B cell (primary cell): ENCODE measurements at regions not wholly inside any gene's neighbourhood (a gene's known extent, or its start where the extent isn't known, plus 50 kb on each side); places are given as distances from the start of the nearest gene placed in this dataset.

Experiments used
- ATAC-seq: fragments of 200-7000 bp; cut with Tn5 transposase; one replicate; pipeline ENCODE4 v1.10.0; 2021; ENCODE audit warnings: low read depth, mild to moderate bottlenecking, moderate number of reproducible peaks, moderate library complexity
- CTCF ChIA-PET: fragments of 350-600 bp; sonication (Branson Sonifier 250); formaldehyde crosslinking; loops from one replicate; lab custom pipeline; 2021; ENCODE audit warnings: antibody characterized with exemption, inconsistent platforms; lab: Charles Lee
- POLR2A ChIA-PET: fragments of 350-600 bp; sonication (Branson Sonifier 250); formaldehyde crosslinking; loops from one replicate; lab custom pipeline; 2021; ENCODE audit warnings: antibody characterized with exemption; lab: Charles Lee
- DNase-seq: peaks from one replicate; pipeline ENCODE4 v3.0.0; 2013
- H2AFZ ChIP-seq: 2 replicates; pipeline ENCODE4 v1.6.1; 2012; ENCODE audit warnings: mild to moderate bottlenecking, low read depth, low read length; ENCODE audit not compliant: insufficient read depth, poor library complexity, severe bottlenecking
- H3K27ac ChIP-seq, 2 donors: 1 replicate in 1 of 2; 2 replicates in 1 of 2; pipeline ENCODE4 v1.5.1; 2012 to 2013; ENCODE audit warnings: low read length in 2 of 2, mild to moderate bottlenecking in 2 of 2, moderate library complexity in 1 of 2
- H3K27me3 ChIP-seq, 4 experiments: fragments of 200-600 bp in 1 of 4; sonication (generic) in 1 of 4; replicated peaks in 1 of 4; 1 replicate in 2 of 4; 2 replicates in 2 of 4; pipeline versions ENCODE4 v1.6.1 to v1.7.0; 2013 to 2016; ENCODE audit warnings: low read length in 3 of 4, mild to moderate bottlenecking in 2 of 4, mixed read lengths in 1 of 4, moderate library complexity in 1 of 4; ENCODE audit not compliant: insufficient read depth in 4 of 4, control insufficient read depth in 3 of 4; ENCODE audit errors: control extremely low read depth in 1 of 4
- H3K36me3 ChIP-seq, 2 experiments: replicated peaks in 1 of 2; 1 replicate in 1 of 2; 2 replicates in 1 of 2; pipeline versions ENCODE4 v1.6.1 to v1.7.1; 2013; ENCODE audit warnings: low read length in 1 of 2; ENCODE audit not compliant: insufficient read depth in 2 of 2, control insufficient read depth in 1 of 2; ENCODE audit errors: control extremely low read depth in 1 of 2, extremely low read depth in 1 of 2
- H3K4me1 ChIP-seq, 2 donors: fragments of 200-600 bp in 1 of 2; sonication (generic) in 1 of 2; 1 replicate in 1 of 2; 2 replicates in 1 of 2; pipeline versions ENCODE4 v1.5.1 to v1.6.1; 2013 to 2017; ENCODE audit warnings: low read length in 2 of 2; ENCODE audit not compliant: control insufficient read depth in 2 of 2, insufficient read depth in 2 of 2
- H3K4me2 ChIP-seq: replicated peaks from 2 replicates; pipeline ENCODE3; 2012; ENCODE audit warnings: mild to moderate bottlenecking, low read depth, low read length; ENCODE audit not compliant: poor library complexity, severe bottlenecking
- H3K4me3 ChIP-seq, 5 experiments: fragments of 200-600 bp in 1 of 5; sonication (generic) in 1 of 5; 1 replicate in 3 of 5; 2 replicates in 2 of 5; pipeline versions ENCODE4 v1.5.1 to v1.7.0; 2011 to 2016; ENCODE audit warnings: low read length in 4 of 5, mild to moderate bottlenecking in 4 of 5, low read depth in 2 of 5, control low read depth in 1 of 5, moderate library complexity in 1 of 5; ENCODE audit not compliant: insufficient read depth in 1 of 5; ENCODE audit errors: control extremely low read depth in 1 of 5, extremely low read depth in 1 of 5
- H3K79me2 ChIP-seq: fragments of 200-600 bp; sonication (generic); one replicate; pipeline ENCODE4 v1.6.0; 2016; ENCODE audit warnings: low read length; ENCODE audit not compliant: control insufficient read depth, insufficient read depth
- H3K9ac ChIP-seq: fragments of 200-600 bp; sonication (generic); 2 replicates; pipeline ENCODE4 v1.6.1; 2017; ENCODE audit warnings: mild to moderate bottlenecking, low read length, moderate library complexity
- H3K9me3 ChIP-seq, 3 donors: one replicate each; pipeline versions ENCODE4 v1.6.1 to v1.7.1; 2013; ENCODE audit warnings: low read length in 2 of 3; ENCODE audit not compliant: control insufficient read depth in 2 of 3, insufficient read depth in 1 of 3; ENCODE audit errors: control extremely low read depth in 1 of 3
- H4K20me1 ChIP-seq: 2 replicates; pipeline ENCODE4 v1.6.0; 2012; ENCODE audit warnings: mild to moderate bottlenecking, low read length; ENCODE audit not compliant: insufficient read depth, control insufficient read depth, poor library complexity, severe bottlenecking
- H3K27ac Mint-ChIP-seq: one replicate; pipeline ENCODE4 v1.8.0; 2021; ENCODE audit warnings: mixed read lengths
- H3K27me3 Mint-ChIP-seq: one replicate; pipeline ENCODE4 v1.8.0; 2021; ENCODE audit warnings: mixed read lengths
- H3K4me1 Mint-ChIP-seq: one replicate; pipeline ENCODE4 v1.8.0; 2021; ENCODE audit warnings: mixed read lengths
- H3K4me3 Mint-ChIP-seq: one replicate; pipeline ENCODE4 v1.8.0; 2021; ENCODE audit warnings: mixed read lengths
- H3K9me3 Mint-ChIP-seq: one replicate; pipeline ENCODE4 v1.8.0; 2022; ENCODE audit warnings: mixed read lengths; ENCODE audit not compliant: insufficient read depth
- EZH2 ChIP-seq: IDR thresholded peaks from 2 replicates; pipeline ENCODE4 v1.6.1; 2012; ENCODE audit warnings: borderline replicate concordance, low read depth, mild to moderate bottlenecking, moderate library complexity, low read length; ENCODE audit not compliant: insufficient read depth, poor library complexity, severe bottlenecking
- WGBS: methylation state at CpG from one replicate; pipeline ENCODE4 v1.1.5; 2013; ENCODE audit warnings: missing lambda C conversion rate; ENCODE audit not compliant: insufficient coverage; 5-methylcytosine and 5-hydroxymethylcytosine counted together
- intact Hi-C: fragments of 100-400 bp; cut with micrococcal nuclease; formaldehyde crosslinking; loops from one replicate; pipeline ENCODE4 v1.10.0; 2022
- TF ChIP-seq, protein P1 (sequence below): fragments of 200-600 bp; IDR thresholded peaks from one replicate; pipeline ENCODE4 v1.8.0; 2022; ENCODE audit warnings: antibody characterized with exemption, mild to moderate bottlenecking

DNA sequence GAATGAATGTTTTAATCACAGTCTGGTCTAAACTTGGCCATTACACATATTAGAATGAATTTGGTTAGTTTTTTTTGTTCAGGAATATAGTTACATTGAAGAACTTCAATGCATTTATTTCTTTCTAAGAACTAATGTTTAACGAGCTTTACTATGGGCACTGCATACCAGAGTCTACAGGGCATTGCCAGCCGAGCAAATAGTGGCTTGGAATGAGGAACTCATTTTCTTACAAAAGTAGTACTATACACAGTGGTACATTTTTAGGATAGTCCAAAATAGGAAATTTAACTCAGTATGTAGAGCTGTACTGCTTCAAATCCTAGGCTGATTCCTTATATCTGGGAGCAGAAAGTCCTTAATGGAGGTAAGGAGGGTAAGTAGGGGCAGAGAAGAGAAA lies 155.4 kb downstream of the CARTPT start:
- WGBS, result no CpG with 5 or more reads among the region's 2 CpGs
- Histone ChIP-seq H2AFZ (no peak overlapping the region), H3K4me1 (no peaks in the 10 kb centered on the region), H3K36me3 (no peaks in the 10 kb centered on the region), H3K9ac (no peak overlapping the region), H3K27me3 (no peaks in the 10 kb centered on the region), H4K20me1 (no peaks in the 10 kb centered on the region), H3K4me3 (no peak overlapping the region), H3K27ac (no peak overlapping the region), H3K4me2 (no peak overlapping the region), H3K79me2 (no peaks in the 10 kb centered on the region), H3K9me3 (no peaks in the 10 kb centered on the region)
- ATAC-seq (no peak), DNase-seq (no peak)
- no peaks in the 10 kb centered on the region for H3K4me1 Mint-ChIP-seq
- no peaks in the 10 kb centered on the region for H3K9me3 Mint-ChIP-seq
- H3K27ac Mint-ChIP-seq, result no peak overlapping the region
- ChIA-PET CTCF (no interaction called here), POLR2A (no interaction called here)
- TF ChIP-seq EZH2, result no peak
- TF ChIP-seq, protein P1, sequence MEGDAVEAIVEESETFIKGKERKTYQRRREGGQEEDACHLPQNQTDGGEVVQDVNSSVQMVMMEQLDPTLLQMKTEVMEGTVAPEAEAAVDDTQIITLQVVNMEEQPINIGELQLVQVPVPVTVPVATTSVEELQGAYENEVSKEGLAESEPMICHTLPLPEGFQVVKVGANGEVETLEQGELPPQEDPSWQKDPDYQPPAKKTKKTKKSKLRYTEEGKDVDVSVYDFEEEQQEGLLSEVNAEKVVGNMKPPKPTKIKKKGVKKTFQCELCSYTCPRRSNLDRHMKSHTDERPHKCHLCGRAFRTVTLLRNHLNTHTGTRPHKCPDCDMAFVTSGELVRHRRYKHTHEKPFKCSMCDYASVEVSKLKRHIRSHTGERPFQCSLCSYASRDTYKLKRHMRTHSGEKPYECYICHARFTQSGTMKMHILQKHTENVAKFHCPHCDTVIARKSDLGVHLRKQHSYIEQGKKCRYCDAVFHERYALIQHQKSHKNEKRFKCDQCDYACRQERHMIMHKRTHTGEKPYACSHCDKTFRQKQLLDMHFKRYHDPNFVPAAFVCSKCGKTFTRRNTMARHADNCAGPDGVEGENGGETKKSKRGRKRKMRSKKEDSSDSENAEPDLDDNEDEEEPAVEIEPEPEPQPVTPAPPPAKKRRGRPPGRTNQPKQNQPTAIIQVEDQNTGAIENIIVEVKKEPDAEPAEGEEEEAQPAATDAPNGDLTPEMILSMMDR, result no peak
- no peak overlapping the region for H3K4me3 Mint-ChIP-seq
- intact Hi-C loops, result no loop called here
- peaks cover 9% of the 10 kb centered on the region for H3K27me3 Mint-ChIP-seq

DNA sequence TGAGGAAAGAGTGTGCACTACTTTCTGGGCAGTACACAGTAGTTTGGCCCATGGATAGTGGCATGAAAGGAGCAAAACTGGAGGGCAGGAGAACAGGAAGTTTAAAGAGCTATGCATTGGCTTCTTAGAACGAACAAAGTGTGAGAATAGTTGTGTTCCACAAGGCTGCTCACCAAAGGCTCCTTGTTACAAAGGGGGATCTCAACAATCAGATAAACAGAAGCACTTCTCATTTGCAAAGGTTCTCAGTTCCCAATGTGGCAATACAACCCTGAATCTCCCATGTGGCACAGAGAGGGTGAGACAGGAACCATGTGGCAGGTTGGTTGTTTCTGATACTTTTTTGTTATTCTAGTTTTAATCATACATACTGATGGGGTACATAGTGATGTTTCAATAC lies 158.4 kb downstream of the CARTPT start:
- Histone ChIP-seq H3K27me3 (no peaks in the 10 kb centered on the region), H3K9ac (no peak overlapping the region), H3K27ac (no peak overlapping the region), H3K9me3 (no peaks in the 10 kb centered on the region), H3K79me2 (no peaks in the 10 kb centered on the region), H2AFZ (no peak overlapping the region), H3K4me2 (no peak overlapping the region), H3K4me3 (no peak overlapping the region), H3K4me1 (no peaks in the 10 kb centered on the region), H3K36me3 (no peaks in the 10 kb centered on the region), H4K20me1 (no peaks in the 10 kb centered on the region)
- Mint-ChIP-seq H3K4me3 (no peak overlapping the region), H3K4me1 (no peaks in the 10 kb centered on the region), H3K27me3 (peaks cover 9% of the 10 kb centered on the region), H3K27ac (no peak overlapping the region), H3K9me3 (no peaks in the 10 kb centered on the region)
- intact Hi-C loops, result no loop called here
- no peak for DNase-seq
- ChIA-PET CTCF (no interaction called here), POLR2A (no interaction called here)
- WGBS, result no CpG with 5 or more reads among the region's 1 CpG
- TF ChIP-seq, protein P1, result no peak
- no peak for TF ChIP-seq EZH2
- ATAC-seq, result no peak
